IMR-90 (cell line): ENCODE measurements at regions not wholly inside any gene's neighbourhood (a gene's known extent, or its start where the extent isn't known, plus 50 kb on each side); places are given as distances from the start of the nearest gene placed in this dataset.

Source experiments
- ATAC-seq: fragments of 200-7000 bp; cut with Tn5 transposase; 2 replicates; pipeline ENCODE4 v1.9.1; 2020; ENCODE audit warnings: low read depth, mild to moderate bottlenecking, moderate library complexity
- BruUV-seq: library from RNA; stranded (reverse); fragments of 400-500 nt; replicated peaks from 2 replicates; lab custom pipeline; 2021; lab: Mats Ljungman, UMichigan
- CTCF ChIA-PET: fragments of 300-600 bp; formaldehyde crosslinking; extraction: SDS; loops from one replicate; lab custom pipeline; 2021; ENCODE audit warnings: antibody characterized with exemption; lab: Yijun Ruan, JAX
- POLR2A ChIA-PET: fragments of 300-600 bp; sonication (Branson Sonifier 250); formaldehyde crosslinking; loops from one replicate; lab custom pipeline; 2022; ENCODE audit warnings: antibody characterized with exemption; ENCODE audit not compliant: unreplicated experiment; lab: Charles Lee
- DNase-seq: peaks from one replicate; pipeline ENCODE4 v3.0.0; 2013
- H2AFZ ChIP-seq: replicated peaks from 2 replicates; pipeline ENCODE3; 2013; ENCODE audit warnings: low read length, mild to moderate bottlenecking; ENCODE audit not compliant: poor library complexity
- H2AK5ac ChIP-seq: 2 replicates; pipeline ENCODE4 v1.6.1; 2013; ENCODE audit warnings: low read depth, low read length, inconsistent platforms
- H2AK9ac ChIP-seq: replicated peaks from 2 replicates; pipeline ENCODE3; 2013; ENCODE audit warnings: mild to moderate bottlenecking, low read depth, low read length, moderate library complexity; ENCODE audit not compliant: poor library complexity
- H2BK120ac ChIP-seq: 2 replicates; pipeline ENCODE4 v1.6.1; 2013; ENCODE audit warnings: low read depth, low read length, inconsistent platforms
- H2BK15ac ChIP-seq: 3 replicates; pipeline ENCODE4 v1.6.1; 2013; ENCODE audit warnings: low read depth, low read length, inconsistent platforms
- H2BK20ac ChIP-seq: 2 replicates; pipeline ENCODE4 v1.6.1; 2013; ENCODE audit warnings: low read depth, mild to moderate bottlenecking, inconsistent platforms, low read length, moderate library complexity
- H2BK5ac ChIP-seq: 2 replicates; pipeline ENCODE4 v1.6.1; 2013; ENCODE audit warnings: mild to moderate bottlenecking, low read depth, low read length, inconsistent platforms; ENCODE audit not compliant: poor library complexity, severe bottlenecking
- H3K14ac ChIP-seq: replicated peaks from 2 replicates; pipeline ENCODE4 v1.6.1; 2013; ENCODE audit warnings: low read depth, low read length, inconsistent platforms
- H3K18ac ChIP-seq: 2 replicates; pipeline ENCODE4 v1.6.1; 2013; ENCODE audit warnings: low read depth, low read length, control low read depth
- H3K23ac ChIP-seq: 2 replicates; pipeline ENCODE4 v1.6.1; 2013; ENCODE audit warnings: low read depth, low read length, inconsistent platforms
- H3K27ac ChIP-seq: 2 replicates; pipeline ENCODE4 v1.5.1; 2013; ENCODE audit warnings: mild to moderate bottlenecking, control low read depth, low read length; ENCODE audit not compliant: insufficient read depth
- H3K27me3 ChIP-seq: 2 replicates; pipeline ENCODE4 v1.6.1; 2013; ENCODE audit warnings: low read length; ENCODE audit not compliant: control insufficient read depth, insufficient read depth
- H3K36me3 ChIP-seq: 2 replicates; pipeline ENCODE4 v1.6.1; 2013; ENCODE audit warnings: low read length, mixed read lengths; ENCODE audit not compliant: control insufficient read depth, insufficient read depth
- H3K4ac ChIP-seq: 2 replicates; pipeline ENCODE4 v1.6.1; 2013; ENCODE audit warnings: low read depth, low read length, inconsistent platforms
- H3K4me1 ChIP-seq: 2 replicates; pipeline ENCODE4 v1.6.1; 2013; ENCODE audit warnings: low read length, mixed read lengths; ENCODE audit not compliant: control insufficient read depth, insufficient read depth
- H3K4me2 ChIP-seq: 2 replicates; pipeline ENCODE4 v1.6.1; 2013; ENCODE audit warnings: low read depth, mild to moderate bottlenecking, control low read depth, low read length, moderate library complexity
- H3K4me3 ChIP-seq: 2 replicates; pipeline ENCODE4 v1.5.1; 2013; ENCODE audit warnings: low read depth, mild to moderate bottlenecking, control low read depth, low read length, moderate library complexity; ENCODE audit not compliant: insufficient read depth
- H3K56ac ChIP-seq: 2 replicates; pipeline ENCODE4 v1.6.1; 2013; ENCODE audit warnings: low read length, inconsistent platforms; ENCODE audit not compliant: insufficient read depth; ENCODE audit errors: extremely low read depth
- H3K79me1 ChIP-seq, 2 experiments: 2 replicates each; pipeline ENCODE4 v1.6.1; 2013; ENCODE audit warnings: low read length in 2 of 2, inconsistent platforms in 1 of 2, low read depth in 1 of 2
- H3K9ac ChIP-seq: 2 replicates; pipeline ENCODE4 v1.6.1; 2013; ENCODE audit warnings: low read depth, low read length, control low read depth
- H3K9me1 ChIP-seq: 2 replicates; pipeline ENCODE4 v1.6.1; 2013; ENCODE audit warnings: low read length, inconsistent platforms; ENCODE audit not compliant: insufficient read depth
- H3K9me3 ChIP-seq: 2 replicates; pipeline ENCODE4 v1.6.1; 2013; ENCODE audit warnings: low read length; ENCODE audit not compliant: control insufficient read depth, insufficient read depth
- H4K20me1 ChIP-seq: 2 replicates; pipeline ENCODE4 v1.6.1; 2013; ENCODE audit warnings: low read length, inconsistent platforms; ENCODE audit not compliant: insufficient read depth
- H4K5ac ChIP-seq: 2 replicates; pipeline ENCODE4 v1.6.1; 2013; ENCODE audit warnings: mild to moderate bottlenecking, low read depth, low read length, control low read depth
- H4K8ac ChIP-seq, 2 experiments: 2 replicates each; pipeline ENCODE4 v1.6.1; 2013; ENCODE audit warnings: low read depth in 2 of 2, low read length in 2 of 2, control low read depth in 1 of 2, inconsistent platforms in 1 of 2
- H4K91ac ChIP-seq: 2 replicates; pipeline ENCODE4 v1.6.1; 2013; ENCODE audit warnings: low read depth, low read length, inconsistent platforms; ENCODE audit not compliant: insufficient read depth
- FOS ChIP-seq: fragments of 150-350 bp; IDR thresholded peaks from 2 replicates; pipeline ENCODE4 v1.6.1; 2016; ENCODE audit warnings: low read depth, low read length
- RCOR1 ChIP-seq: IDR thresholded peaks from 2 replicates; pipeline ENCODE4 v1.6.1; 2012; ENCODE audit warnings: mild to moderate bottlenecking, low read length, improper control_type of control experiment; ENCODE audit not compliant: insufficient replicate concordance
- WGBS, 2 experiments: methylation state at CpG; one replicate each; pipeline versions ENCODE4 v1.1.5 to v1.1.7; 2013; ENCODE audit warnings: missing lambda C conversion rate in 2 of 2; ENCODE audit not compliant: insufficient read length in 1 of 2; ENCODE audit errors: extremely low coverage in 2 of 2; 5-methylcytosine and 5-hydroxymethylcytosine counted together
- dilution Hi-C: fragments of 300-500 bp; cut with HindIII; formaldehyde crosslinking; loops from one replicate; pipeline ENCODE4 v1.14.3; 2018; ENCODE audit warnings: low sequenced_read_pairs; ENCODE audit not compliant: unreplicated experiment
- in situ Hi-C: fragments of 300-500 bp; cut with MboI; formaldehyde crosslinking; loops from 3 replicates; pipeline ENCODE4 v1.14.3; 2019; ENCODE audit warnings: low sequenced_read_pairs, inconsistent platforms, mixed read lengths
- intact Hi-C: fragments of 100-400 bp; cut with micrococcal nuclease; formaldehyde crosslinking; loops from 2 replicates; pipeline ENCODE4 v1.10.0; 2022

GRCh38 chr6:137372532-137372931 is 121.7 kb downstream of the OLIG3 start:
- H3K9ac ChIP-seq = no peak overlapping the region
- no peak overlapping the region for H3K56ac ChIP-seq
- no peak overlapping the region for H2BK15ac ChIP-seq
- dilution Hi-C loops = no loop called here
- H3K4me2 ChIP-seq = no peak overlapping the region
- H3K18ac ChIP-seq = no peak overlapping the region
- DNase-seq (no peak), ATAC-seq (no peak)
- no peak overlapping the region for H2AK5ac ChIP-seq
- intact Hi-C loops = no loop called here
- no peak overlapping the region for H4K8ac ChIP-seq
- CTCF ChIA-PET = interaction anchor here (1.2 kb wide), 1 partner anchor 43 kb away, joined by 3 read pairs; no protein-coding TSS in a partner anchor
- no peaks in the 10 kb centered on the region for H3K9me1 ChIP-seq
- H2AFZ ChIP-seq = no peak overlapping the region
- no peak overlapping the region for H2AK9ac ChIP-seq
- H2BK20ac ChIP-seq = no peak overlapping the region
- no peak overlapping the region for H3K27ac ChIP-seq
- WGBS, 2 experiments = no CpG with 5 or more reads among the region's 2 CpGs
- no TSS peak for BruUV-seq
- no peak overlapping the region for H3K4me3 ChIP-seq
- H3K23ac ChIP-seq = no peak overlapping the region
- no peak overlapping the region for H4K91ac ChIP-seq
- H3K9me3 ChIP-seq = no peaks in the 10 kb centered on the region
- H4K5ac ChIP-seq = no peak overlapping the region
- no peaks in the 10 kb centered on the region for H4K20me1 ChIP-seq
- H3K14ac ChIP-seq = no peak overlapping the region
- H3K27me3 ChIP-seq = no peaks in the 10 kb centered on the region
- H3K4me1 ChIP-seq = no peaks in the 10 kb centered on the region
- POLR2A ChIA-PET = no interaction called here
- no peak overlapping the region for H3K4ac ChIP-seq
- in situ Hi-C loops = no loop called here
- no peak overlapping the region for H2BK120ac ChIP-seq
- no peak overlapping the region for H2BK5ac ChIP-seq
- no peaks in the 10 kb centered on the region for H3K36me3 ChIP-seq
- TF ChIP-seq FOS (no peak), RCOR1 (no peak)
- no peaks in the 10 kb centered on the region for H3K79me1 ChIP-seq
